Kidney tubule cell (primary cell): ENCODE measurements at regions not wholly inside any gene's neighbourhood (a gene's known extent, or its start where the extent isn't known, plus 50 kb on each side); places are given as distances from the start of the nearest gene placed in this dataset.
"Not testable (repeated sequence)": the region's sequence is repeated elsewhere in the genome, so short reads cannot be mapped to it uniquely, and the experiment has no call there.

Experiments
- DNase-seq: peaks from one replicate; pipeline ENCODE4 v3.0.0-alpha.2; 2018; ENCODE audit warnings: low spot score

DNA sequence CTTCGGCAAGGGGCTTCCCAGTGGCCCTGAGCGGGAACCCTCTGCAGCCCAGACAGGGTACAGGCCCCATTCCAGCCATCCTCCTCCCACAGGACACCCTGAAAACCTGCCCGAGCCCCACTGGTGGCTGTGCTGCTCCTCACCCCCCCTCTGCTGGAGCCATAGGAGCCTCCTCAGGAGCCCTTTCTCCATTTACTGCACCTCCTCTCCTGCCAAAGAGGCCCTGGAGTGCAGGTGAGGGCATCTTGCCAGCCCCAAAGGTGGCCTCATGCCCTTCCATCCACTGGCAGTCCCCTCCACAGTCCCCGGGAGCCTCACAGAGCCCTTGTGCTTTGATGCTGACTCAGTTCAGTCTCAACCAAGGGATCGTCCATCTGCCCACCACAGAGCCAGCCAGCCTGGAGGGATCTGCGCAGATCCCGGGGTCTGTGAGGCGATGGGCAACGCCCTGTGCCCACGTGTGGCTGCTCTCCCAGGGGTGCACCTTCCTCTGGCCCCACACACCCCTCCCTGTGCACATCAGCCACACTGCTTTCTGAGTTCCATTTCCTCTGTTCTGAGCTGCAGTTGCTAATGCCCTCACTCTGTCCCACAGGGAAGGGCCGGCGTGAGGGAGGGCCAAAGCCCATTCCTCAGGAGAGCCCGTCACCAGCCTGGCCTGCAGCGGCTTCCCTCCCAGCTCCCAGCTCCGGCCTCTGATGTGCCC is 228.5 kb downstream of the DLL1 start:
- DNase-seq = no peak

DNA sequence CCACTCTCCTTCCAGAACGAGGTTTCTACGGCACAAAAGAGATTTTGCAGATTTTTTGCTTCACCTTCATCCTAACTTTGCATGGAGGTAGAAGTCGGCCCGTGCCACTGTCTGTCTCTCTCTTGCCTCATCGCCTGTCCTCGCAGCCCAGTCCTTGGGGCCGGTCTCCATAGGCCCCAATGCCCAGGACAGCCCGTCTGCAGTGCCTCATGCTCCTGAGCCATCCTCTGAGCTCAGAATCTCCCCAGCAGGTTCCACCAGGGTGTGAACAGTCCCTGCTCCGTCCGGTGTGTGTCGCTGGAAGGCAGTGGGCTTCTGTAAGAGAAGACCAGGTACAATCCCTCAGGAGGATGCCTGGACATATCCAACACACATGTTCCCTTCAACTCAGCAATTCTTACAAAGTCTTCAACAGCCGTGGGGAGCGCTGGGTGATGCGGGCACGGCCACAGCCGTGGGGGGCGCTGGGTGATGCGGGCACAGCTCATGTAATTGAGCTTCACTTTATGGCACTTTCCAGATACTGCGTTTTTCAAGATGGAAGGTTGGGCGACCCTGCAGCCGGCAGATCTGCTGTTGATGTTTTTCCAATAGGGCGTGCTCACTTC is 231.9 kb downstream of the DLL1 start:
- no peak for DNase-seq

DNA sequence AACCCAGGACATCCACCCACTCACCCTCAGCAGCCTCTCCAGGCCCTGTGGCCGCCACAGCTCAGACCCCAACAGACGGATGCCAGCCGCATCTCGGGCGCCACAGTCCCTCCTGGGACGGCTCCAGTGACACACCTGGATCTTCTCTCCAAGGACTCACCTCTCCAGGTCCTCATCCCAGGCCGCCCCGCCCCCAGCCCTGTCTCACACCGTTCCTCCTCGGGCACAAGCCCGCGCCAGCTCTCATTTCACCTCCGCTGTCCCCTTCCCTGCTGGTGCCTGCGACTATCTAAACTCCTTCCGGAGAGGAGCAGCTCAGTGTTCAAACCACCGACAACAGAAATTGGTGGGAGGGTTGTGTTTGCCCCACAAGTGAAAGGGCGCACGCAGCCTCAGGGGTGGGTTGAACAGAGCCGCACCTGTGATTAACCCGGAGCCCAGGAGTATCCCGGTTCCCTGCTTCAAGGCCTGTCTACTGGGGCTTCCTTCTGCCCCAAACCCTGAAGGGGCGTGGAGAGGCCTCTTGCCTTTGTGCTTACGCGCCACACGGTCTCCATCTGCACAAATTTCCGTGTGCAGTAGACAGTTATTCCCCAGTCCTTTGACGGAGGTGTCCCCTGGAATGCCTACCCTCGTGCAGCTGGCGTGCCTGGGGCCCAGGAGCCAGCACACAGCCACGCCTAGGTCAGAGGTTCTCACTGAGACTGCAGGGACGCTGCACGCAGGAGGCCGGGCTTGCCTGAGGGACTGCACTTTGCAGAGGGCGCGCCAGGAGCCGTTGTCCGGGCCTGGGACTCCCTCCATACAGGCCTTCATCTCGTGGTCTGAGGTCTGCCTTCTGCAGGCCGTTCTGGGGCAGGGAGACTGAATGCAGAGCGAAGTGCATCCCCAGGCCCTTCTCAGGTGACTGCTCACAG is 232.7 kb downstream of the DLL1 start:
- no peak for DNase-seq

DNA sequence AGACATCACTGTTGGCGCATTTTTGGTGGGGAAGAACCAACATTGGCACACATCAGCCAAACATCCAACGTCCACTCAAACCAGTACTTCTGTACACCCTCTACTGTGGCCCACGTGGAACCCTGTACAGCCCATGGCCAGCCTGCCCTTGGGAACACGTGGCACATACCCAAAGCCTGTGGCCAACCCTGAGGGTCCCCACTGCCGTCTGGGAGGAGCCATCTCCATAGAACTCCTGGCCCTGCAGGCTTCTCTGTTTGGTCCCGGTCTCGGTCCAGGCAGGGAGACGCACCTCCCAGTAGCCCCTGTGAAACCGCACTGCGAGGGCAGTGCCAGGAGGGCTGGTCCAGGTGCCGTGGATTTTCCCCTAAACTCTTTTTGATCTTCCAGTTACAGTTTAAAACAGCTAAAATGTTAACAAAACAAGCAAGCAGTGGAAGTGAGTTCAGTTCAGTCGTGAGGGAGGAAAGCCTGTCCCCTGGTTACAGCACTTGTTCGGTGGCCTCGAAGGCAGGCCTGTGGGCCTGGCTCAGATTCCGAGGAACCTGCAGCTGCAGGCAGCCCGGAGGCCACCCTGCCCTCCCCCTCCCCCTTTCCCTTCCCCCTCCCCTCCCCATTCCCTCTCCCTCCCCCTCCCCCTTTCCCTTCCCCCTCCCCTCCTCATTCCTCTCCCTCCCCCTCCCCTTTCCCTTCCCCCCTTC is 233.7 kb downstream of the DLL1 start:
- DNase-seq = no peak

DNA sequence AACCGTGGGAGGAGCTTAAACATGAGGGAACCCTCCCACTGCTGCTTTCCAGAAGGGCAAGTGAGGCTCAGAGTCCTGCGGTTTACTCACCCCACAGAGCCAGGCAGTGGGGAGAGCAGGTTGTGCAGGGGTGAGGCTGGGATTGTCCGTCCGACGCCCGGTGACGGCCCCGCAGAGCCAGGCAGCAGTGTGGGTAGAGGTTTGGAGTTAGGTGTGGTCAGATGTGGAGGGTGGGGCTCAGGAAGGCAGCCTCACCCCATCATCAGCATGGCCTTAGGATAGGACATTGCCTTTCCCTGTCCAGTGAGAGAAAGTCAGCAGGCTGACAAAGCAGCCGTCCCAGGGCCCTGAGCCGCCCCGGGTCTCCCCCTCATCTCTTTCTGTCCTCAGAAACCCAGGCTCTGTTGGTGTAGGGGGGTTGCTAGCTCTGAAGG is 234.6 kb downstream of the DLL1 start:
- DNase-seq = no peak

DNA sequence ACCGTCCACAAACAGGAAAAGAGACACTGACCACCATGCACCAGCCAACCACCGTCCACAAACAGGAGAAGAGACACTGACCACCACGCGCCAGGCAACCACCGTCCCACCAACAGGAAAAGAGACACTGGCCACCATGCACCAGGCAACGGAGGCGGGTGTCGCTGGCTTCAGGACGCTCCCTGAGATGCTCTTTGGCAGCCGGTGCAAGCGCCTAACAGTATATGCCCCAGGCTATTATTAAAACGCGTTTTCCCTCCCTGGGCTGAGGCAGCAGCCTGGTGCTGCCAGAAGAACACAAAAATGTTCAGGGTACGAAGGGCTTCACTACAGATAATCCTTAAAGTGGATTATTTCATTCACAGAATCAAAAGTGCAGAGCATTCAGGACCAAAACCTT is 235.1 kb downstream of the DLL1 start:
- DNase-seq = not testable (repeated sequence)

DNA sequence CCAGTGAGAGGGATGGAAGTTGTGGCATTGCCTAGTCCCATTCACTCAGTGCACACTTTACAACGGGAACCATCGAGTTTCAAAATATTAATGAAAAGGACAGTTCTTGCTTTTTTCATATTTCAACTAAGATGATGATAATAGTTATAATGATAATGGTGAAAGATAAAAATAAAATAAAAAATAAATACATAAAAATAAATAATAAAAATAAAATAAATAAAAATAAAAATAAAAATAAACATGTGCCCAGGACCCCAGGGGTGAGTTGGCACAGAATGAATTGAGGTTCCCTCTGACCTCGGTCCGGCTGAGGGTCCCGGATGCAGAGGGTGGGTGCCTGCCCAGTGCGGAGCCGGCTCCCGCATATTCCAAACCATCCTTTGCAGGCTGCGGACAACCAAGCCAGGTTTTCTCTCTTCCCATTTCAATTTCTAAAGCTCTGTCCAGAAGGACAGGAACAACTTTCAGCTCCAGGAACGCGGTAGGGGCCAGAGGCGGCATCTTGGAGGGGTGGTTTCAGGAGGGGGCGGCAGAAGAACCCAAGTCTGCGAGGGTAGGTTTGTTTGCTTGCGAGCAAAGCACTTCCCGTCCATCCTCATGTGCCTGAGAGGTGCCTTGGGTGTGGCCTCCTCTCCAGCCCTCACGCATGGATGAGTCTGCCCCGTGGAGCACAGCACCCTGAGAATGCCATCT is 236.8 kb downstream of the DLL1 start:
- no peak for DNase-seq

DNA sequence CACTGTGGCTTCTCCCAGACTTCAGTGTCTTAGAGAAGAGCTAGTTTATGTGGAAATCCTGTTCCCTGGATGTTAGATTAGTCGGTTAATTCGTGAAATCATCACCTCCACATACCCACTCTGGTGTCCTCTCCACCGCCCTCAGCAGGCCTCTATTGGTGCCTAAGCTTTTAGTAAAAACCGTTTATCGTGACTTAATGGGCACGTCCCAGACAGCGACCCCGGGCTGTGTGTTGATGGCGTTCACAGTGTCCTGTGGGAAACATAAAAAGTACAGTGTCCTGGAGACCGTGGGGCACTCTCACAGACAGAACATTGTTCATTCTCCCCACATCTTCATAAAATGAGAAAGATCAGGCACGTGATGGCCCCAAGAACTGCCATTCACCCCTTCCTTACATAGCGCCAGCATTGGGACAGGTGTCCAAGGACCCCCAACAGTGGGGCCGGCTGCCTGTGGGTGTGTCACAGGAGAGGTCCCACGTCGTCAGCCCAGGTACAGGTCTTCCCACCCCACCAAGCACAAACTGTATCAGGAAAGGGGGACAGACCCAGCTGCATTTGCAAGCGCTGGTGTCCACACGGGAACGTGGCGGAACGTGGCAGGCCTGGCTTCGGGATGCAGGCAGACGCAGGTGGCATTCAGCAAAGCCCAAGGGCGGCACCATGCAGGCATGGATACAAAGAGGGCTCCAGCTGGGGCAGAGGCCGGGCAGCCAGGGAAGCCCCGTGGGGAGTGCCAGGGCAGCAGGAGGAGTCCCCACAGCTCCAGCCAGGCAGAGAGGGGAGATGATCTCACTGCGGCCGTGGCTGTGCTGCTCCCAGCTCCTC is 237.7 kb downstream of the DLL1 start:
- no peak for DNase-seq

DNA sequence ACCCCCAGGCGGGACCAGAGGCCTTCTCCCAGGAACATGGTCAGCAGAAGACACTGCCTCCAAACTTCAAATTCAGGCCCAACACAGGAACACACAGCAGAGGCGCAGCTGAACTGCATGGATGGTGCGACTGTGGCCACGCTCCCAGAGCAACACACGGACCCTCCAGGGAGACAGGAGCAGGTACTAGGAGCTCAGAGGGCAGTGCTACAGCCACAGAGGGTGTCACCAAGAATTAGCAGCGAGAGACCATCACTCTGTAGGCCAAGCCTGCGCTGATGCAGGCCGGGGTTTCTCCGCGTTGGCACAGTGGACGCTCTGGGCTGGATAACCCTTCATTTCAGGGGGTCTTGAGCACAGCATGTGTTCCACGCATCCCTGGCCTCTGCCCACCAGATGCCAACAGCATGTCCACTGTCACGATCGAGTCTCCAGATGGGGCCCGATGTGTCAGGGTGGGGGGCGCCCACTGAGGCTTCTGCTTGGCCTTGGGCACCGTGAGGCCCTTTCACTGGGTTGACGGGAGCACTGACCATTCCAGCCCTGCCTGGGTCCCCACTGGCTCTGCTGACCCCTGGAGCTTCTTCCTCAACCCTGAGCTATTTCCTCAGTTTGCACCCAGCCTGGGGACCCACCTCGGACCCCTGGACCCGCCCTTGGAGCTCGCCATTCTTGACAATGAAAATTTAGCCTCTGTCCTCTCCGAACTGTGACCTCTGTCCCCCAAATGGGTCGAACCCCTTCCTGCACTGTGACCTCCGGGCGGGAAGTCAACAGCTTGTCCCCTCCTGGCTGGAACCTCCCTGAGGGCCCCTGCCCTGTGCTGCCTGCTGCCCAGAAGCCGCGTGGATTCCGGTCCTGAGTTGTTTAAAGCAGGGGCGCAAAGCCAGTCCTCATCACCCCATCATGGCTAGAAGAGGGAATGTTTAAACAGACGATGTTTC is 239.4 kb downstream of the DLL1 start:
- no peak for DNase-seq

DNA sequence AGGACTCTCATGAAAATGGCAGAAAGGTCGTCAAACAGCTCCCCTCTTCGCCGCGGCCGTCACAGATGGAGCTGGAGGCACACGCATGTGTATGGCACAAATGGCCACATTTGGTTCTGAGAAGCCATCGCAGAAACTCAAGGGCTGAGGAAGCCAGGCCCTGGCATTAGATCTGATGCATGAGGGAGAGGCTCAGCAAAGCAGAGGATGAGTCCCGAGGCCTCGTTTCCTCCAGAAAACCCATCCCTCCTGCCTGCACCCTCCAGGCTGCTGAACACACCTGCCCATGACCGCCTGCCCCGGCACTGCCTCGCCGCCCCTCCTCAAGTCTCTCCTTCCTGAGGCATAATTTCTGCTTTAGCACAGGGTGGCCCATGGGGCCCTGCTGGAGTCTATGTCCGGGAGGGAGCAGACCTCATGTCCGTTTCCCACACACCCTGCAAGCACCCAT is 240.3 kb downstream of the DLL1 start:
- no peak for DNase-seq

DNA sequence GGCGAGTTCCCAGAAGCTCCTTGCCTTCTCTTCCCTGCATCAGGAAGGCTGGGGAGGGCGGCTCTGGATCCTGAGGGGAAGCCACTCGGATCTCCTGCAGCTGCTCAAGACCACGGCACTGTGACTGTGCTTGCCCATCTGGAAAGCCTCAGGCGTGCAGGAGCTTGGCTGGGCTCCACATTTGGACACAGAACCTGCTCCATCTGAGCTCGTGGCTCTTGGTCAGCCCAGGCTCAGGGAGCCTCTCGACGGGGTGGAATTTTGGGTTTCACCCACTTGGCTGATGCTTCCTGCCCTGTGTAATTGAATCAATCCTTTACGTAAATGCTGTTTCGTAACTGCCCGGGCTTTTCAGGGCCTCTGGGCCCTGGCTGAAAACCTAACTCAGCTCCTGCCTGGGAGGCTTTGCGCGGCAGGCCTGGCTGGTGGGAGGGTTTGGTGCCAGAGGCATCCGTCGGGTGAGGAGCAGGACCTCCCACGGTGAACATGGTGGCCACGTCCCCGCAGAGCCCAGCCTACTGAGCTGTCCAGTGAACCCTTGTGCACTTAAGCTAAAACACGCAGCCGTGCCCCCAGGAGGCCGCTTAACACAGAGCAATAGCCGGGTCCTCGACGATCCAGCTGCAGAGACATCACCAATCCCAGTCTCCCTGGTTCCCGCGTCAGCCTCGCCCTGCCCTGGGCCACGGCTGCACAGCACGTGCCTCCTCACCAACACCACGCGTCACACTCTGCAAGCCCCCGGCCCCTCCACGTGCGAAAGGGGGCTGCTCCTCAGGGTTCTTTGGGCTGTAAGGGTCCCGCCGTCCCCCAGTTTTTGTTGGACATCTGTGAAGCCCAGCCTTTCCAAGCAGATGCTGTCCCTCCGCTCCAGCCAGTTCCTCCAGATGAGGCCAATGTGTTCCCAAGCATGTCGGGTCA is 241.0 kb downstream of the DLL1 start:
- no peak for DNase-seq

DNA sequence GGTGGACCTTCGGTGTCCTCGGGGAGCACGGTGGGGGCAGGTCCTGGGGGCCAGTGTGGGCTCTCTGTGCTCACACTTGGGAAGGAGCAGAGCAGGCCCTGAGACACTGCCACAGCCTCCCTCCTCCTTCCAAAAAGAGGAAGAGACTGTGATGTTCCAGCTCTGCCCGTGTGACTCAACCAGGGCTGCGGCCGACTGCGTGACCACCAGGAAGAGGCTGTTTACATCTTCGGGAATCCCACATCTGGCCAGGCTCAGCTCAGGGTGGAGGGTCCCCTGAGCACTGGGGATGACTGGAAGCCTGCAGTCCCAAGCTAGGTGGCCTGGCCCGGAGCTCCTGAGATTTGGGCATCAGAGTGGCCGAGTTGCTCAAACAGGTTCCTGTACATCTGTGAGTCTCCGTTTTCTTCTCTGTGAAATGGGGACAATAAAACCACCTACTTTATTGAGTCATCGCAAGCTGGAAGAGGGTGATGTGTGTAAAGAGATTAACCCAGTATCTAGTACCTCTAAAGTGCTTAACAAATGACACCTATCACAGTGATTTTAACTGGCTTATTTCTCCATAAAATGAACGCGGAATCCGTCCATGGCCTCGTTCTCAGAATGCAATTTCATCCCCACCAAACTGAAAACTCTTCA is 242.1 kb downstream of the DLL1 start:
- DNase-seq = no peak

DNA sequence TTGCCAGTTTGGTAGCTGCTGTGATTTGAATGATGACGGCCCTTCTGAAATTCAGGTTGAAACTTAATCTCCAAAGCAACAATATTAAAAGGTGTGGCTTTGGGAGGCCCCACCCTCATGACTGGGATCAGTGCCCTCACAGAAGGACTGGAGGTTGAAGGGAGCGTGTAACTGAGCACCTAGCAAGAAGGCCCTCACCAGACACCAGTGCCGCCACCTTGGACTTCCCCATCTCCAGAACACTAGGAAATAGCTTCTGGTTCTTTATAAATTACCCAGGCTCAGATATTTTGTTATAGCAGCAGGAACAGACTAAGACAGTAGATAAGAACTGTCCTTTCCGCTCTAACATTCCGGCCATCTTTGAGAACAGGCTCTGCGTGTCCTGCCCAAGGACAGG is 243.1 kb downstream of the DLL1 start:
- DNase-seq = no peak

DNA sequence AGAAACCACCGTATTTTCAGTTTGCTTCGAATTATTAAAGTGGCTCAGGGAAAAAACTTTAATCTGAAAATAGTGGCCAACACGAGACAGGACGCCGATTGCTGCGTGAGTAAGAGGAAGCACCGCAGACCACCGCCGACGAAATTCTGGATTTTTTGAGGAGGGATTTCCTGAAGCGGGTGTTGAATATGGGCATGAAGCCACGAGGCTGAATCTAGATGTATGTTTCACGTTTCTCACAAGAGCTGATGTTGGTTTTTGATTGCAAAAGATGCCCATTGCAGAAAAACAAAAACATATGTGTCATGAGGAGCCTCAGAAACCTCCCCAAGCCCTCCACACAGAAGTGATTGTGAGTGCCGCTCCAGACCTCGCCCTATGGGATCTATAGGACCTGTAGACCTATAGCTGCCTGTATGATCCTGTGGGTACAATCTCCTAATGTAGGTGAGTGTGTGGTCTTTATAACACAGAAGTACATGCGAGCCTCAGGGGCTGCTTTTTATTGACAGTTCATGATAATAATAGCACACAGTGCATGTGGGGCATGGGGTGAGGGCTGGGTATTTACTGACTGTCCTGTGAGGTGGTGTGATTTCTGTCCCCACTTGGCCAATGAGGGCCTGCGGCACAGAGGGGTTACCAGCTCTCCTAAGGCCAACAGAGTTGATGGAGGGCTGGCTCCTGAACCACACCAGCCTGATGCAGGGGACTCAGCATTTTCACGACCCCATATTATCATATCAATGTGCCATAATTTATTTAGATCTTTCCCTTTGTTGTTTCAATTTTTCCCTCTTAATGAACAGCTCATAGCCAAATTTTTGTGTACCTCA is 243.9 kb downstream of the DLL1 start:
- DNase-seq = no peak

DNA sequence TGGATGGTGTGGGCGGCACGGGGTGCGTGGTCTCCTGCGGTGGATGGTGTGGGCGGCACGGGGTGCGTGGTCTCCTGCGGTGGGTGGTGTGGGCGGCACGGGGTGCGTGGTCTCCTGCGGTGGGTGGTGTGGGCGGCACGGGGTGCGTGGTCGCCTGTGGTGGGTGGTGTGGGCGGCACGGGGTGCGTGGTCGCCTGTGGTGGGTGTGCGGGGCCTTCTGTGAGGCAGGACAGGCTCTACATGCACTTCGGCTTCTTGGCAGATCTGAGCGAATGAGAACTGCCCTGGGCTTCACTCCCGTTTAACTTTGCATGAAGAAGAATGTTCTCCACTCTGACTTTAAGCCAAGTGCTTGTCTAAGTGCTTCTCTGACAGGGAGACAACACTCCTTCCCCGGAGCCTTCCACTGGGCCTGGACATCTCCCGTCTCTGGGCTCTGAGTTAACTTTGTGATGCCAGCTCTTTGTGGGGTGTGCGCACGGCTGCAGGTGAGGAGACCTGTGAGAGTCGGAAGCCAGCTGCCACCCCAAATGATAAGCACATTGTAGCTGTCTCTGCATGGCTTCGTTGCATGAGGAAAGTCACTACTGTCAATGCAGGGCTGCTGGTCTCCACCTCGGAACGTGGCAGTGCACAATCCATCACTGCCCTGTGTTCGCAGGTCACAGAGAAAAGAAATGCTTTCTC is 244.8 kb downstream of the DLL1 start:
- DNase-seq = no peak

DNA sequence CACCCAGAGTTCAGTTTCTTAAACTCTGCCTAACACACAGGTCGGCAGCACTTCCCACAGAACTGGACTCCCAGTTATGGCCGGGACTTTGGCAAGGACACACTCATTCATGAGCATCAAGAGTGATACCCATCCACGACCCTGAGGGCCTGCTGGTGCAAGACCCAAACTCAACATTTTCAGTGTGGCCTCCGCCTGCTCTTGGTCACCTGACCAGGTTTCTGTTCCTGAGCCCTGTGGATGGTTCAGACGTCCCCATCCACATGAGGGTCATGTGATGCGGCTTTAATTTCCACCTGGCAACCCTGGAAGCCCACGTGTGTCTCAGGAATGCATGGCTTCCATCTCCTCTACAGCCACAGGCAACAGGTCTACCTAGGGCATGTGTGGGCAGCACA is 245.3 kb downstream of the DLL1 start:
- no peak for DNase-seq
